MCF 10A (cell line): ENCODE measurements at regions not wholly inside any gene's neighbourhood (a gene's known extent, or its start where the extent isn't known, plus 50 kb on each side); places are given as distances from the start of the nearest gene placed in this dataset.

ENCODE experiments used
- BruUV-seq: library from RNA; stranded (reverse); fragments of 400-500 nt; replicated peaks from 2 replicates; lab custom pipeline; 2021; lab: Mats Ljungman, UMichigan
- CTCF ChIA-PET: fragments of 300-600 bp; sonication (Branson Sonifier 250); formaldehyde crosslinking; extraction: SDS; loops from one replicate; lab custom pipeline; 2021; ENCODE audit warnings: antibody characterized with exemption, inconsistent platforms; lab: Yijun Ruan, JAX
- POLR2A ChIA-PET: fragments of 300-600, 350-650 bp; sonication (Branson Sonifier 250); formaldehyde crosslinking; extraction: SDS; loops from one replicate; lab custom pipeline; 2020; ENCODE audit warnings: antibody characterized with exemption, inconsistent platforms; lab: Yijun Ruan, JAX
- DNase-seq: peaks from one replicate; pipeline ENCODE4 v3.0.0-alpha.2; 2018; ENCODE audit not compliant: unreplicated experiment
- H3K27ac Mint-ChIP-seq: one replicate; pipeline ENCODE4 v1.8.0; 2022; ENCODE audit warnings: mild to moderate bottlenecking, low read depth, mixed read lengths; ENCODE audit not compliant: unreplicated experiment
- H3K27me3 Mint-ChIP-seq: one replicate; pipeline ENCODE4 v1.8.0; 2022; ENCODE audit warnings: mixed read lengths; ENCODE audit not compliant: insufficient read depth, unreplicated experiment
- H3K36me3 Mint-ChIP-seq: one replicate; pipeline ENCODE4 v1.8.0; 2022; ENCODE audit warnings: mild to moderate bottlenecking, moderate library complexity, mixed read lengths; ENCODE audit not compliant: insufficient read depth, unreplicated experiment
- H3K4me1 Mint-ChIP-seq: one replicate; pipeline ENCODE4 v1.8.0; 2022; ENCODE audit warnings: mixed read lengths; ENCODE audit not compliant: insufficient read depth, unreplicated experiment
- H3K4me3 Mint-ChIP-seq: one replicate; pipeline ENCODE4 v1.8.0; 2022; ENCODE audit warnings: mild to moderate bottlenecking, moderate library complexity, mixed read lengths; ENCODE audit not compliant: unreplicated experiment
- H3K9me3 Mint-ChIP-seq: one replicate; pipeline ENCODE4 v1.8.0; 2022; ENCODE audit warnings: mixed read lengths; ENCODE audit not compliant: unreplicated experiment
- CTCF ChIP-seq: fragments of 200-600 bp; IDR thresholded peaks from one replicate; pipeline ENCODE4 v1.8.0; 2022; ENCODE audit warnings: antibody characterized with exemption, mild to moderate bottlenecking; ENCODE audit not compliant: unreplicated experiment
- intact Hi-C: fragments of 100-400 bp; cut with micrococcal nuclease; formaldehyde crosslinking; loops from 2 replicates; pipeline ENCODE4 v1.14.1; 2022

DNA sequence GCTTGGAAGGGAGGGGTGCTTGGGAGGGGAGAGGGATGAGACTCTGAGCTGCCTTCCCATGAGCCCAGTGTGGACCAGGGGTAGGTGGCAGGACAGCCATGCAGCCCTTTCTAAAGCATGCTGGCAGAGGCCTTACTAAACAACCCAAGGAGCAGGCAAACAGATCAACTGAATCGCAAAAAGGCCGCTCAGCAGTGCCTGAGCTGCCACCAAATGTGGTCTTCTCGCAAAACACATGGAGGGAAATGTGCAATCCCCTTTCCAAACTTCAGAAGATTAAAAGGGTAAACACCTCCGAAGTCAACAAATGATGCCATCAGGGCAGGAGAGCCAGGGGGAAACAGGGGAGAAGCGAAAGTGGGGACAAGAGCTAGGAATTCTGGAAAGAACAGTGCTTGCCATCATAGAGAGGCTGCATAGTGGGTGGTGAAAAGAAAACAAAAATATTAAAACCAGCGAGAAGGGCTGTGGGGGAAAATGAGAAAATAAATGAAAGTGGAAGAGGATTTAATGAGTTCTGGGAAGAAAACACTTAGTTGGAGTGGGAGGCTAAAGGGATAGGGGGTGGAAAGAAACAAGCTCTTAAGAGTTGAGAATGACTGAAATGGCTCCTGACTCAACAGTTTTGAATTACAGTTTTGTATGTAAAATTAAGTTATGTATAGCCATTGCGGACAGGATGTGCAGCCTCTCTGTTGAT lies 62.2 kb upstream of the ZNF32 start:
- DNase-seq = no peak
- intact Hi-C loops = no loop called here
- POLR2A ChIA-PET = no interaction called here
- Mint-ChIP-seq H3K9me3 (no peaks in the 10 kb centered on the region), H3K36me3 (no peaks in the 10 kb centered on the region), H3K27ac (no peak overlapping the region), H3K4me3 (no peak overlapping the region), H3K4me1 (no peaks in the 10 kb centered on the region), H3K27me3 (no peaks in the 10 kb centered on the region)
- TF ChIP-seq CTCF = no peak
- no TSS peak for BruUV-seq
- CTCF ChIA-PET = no interaction called here

DNA sequence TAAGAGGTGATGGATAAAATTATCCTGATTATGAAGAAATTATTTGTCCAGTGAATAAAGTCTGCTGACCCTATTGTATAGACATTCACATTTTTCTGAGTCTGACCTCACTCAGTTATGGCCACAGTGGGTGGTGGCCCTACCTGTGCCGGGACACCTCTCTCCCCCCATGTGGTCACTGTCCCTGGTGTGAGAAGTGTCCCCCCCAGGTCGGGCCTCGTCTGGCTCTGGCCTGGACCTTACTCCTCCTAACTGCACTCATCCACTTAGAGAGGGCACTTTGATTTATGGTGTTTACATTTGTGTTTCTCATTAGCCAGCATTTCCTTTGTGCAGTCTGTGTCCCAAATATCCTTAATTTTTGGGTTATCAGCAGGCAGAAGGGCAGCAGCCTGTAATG lies 59.6 kb upstream of the ZNF32 start:
- intact Hi-C loops = no loop called here
- Mint-ChIP-seq H3K36me3 (no peaks in the 10 kb centered on the region), H3K4me3 (no peak overlapping the region), H3K27ac (no peak overlapping the region), H3K4me1 (no peaks in the 10 kb centered on the region), H3K27me3 (no peaks in the 10 kb centered on the region), H3K9me3 (no peaks in the 10 kb centered on the region)
- POLR2A ChIA-PET = no interaction called here
- TF ChIP-seq CTCF = no peak
- no peak for DNase-seq
- CTCF ChIA-PET = no interaction called here
- no TSS peak for BruUV-seq

- Mint-ChIP-seq H3K4me1 (no peaks in the 10 kb centered on the region), H3K9me3 (no peaks in the 10 kb centered on the region), H3K27ac (no peak overlapping the region), H3K27me3 (no peaks in the 10 kb centered on the region), H3K36me3 (no peaks in the 10 kb centered on the region), H3K4me3 (no peak overlapping the region)
- DNase-seq = no peak
- TF ChIP-seq CTCF = no peak
- intact Hi-C loops = no loop called here
- BruUV-seq = no TSS peak
- ChIA-PET POLR2A (no interaction called here), CTCF (no interaction called here)
Measured at GRCh38 chr10:43707770-43708169, 59.1 kb upstream of the ZNF32 start.

DNA sequence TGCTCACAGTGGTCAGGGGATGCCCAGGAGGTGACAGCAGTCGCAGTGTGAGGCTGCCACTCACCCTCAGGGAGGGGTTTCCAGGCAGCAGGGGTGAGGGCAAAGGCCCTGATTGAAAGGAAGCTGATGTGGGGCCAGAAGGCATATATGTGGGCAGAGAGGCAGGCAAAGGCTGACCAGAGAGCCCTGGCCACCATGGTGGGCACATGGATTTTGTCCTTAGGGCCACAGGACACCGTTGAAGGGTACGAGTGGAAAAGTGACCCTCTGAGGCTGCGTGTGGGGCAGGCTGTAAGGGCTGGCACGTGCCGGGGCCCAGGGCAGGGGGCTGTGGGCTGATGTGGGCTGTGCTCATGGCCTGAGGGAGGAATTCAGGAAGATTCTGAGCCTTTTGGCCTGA lies 57.5 kb upstream of the ZNF32 start:
- TF ChIP-seq CTCF = no peak
- Mint-ChIP-seq H3K27me3 (no peaks in the 10 kb centered on the region), H3K36me3 (no peaks in the 10 kb centered on the region), H3K4me3 (no peak overlapping the region), H3K9me3 (no peaks in the 10 kb centered on the region), H3K4me1 (no peaks in the 10 kb centered on the region), H3K27ac (no peak overlapping the region)
- CTCF ChIA-PET = interaction anchor here (0.6 kb wide), 1 partner anchor 646 kb away, joined by 5 read pairs; no protein-coding TSS in a partner anchor
- no peak for DNase-seq
- BruUV-seq = no TSS peak
- POLR2A ChIA-PET = no interaction called here
- intact Hi-C loops = no loop called here
